ENCODE measurements at regions not wholly inside any gene's neighbourhood (a gene's known extent, or its start where the extent isn't known, plus 50 kb on each side); places are given as distances from the start of the nearest gene placed in this dataset.

DNA sequence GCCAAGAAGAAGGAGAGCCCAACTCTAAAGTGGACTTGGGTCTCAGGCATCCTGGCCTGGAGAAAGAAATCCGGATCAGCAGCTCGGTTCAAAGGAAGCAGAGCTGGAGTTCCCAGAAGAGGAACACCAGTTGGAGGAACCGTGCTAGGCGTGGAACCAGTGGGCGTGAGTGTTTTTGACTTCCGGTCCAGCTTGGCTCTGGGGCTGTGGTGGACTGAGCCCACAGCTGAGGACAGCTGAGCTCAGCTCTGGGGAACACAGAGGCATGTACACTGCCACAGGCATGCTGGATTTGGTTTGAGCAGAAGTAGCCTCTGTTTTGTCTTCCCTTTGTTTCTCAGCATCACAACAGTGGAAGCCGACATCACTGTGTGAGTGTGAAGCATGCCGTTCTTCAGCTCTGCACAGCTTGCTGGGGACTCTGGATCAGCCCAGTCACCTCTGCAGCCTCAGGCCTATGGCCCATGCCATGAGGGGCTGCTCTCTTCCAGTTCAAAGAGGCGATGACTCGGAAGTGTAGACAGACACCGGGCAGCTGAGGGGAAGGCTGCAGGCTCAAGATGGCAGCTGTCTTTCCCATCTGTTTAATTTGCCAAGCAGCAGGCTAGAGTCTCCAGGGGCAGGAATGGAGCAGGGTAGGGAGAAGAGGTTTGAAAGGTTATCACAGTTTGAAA, 185.8 kb upstream of the UBE3A start:
- no peak for TF ChIP-seq CTCF (IDR thresholded peaks at IDR 0.05; ENCODE audit: borderline replicate concordance, insufficient read depth, low read depth, low read length)
- H3K4me3 ChIP-seq (ENCODE audit: low read depth, low read length), result no peak overlapping the region

DNA sequence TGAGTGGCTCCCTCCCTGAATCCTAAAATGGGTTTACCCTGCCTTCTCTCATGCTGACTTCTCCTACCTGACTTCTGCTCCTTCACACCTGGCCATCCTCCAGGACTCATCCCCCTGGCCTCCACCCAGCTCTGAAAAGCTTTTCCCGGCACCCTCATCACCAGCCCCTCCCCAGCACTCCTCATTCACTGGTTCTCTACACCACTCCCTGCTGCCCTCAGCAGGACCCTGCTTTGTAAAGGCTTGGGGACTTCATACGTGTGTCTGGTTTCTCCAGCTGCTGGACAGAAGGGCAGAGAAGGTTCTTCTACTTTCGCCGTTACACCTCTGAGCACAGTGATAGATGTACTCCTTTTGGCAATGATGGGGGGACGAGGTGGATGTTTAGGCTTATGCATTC, 184.9 kb upstream of the UBE3A start:
- no peak for TF ChIP-seq CTCF (IDR thresholded peaks at IDR 0.05; ENCODE audit: borderline replicate concordance, insufficient read depth, low read depth, low read length)
- no peak overlapping the region for H3K4me3 ChIP-seq (ENCODE audit: low read depth, low read length)

- TF ChIP-seq CTCF (IDR thresholded peaks at IDR 0.05; ENCODE audit: borderline replicate concordance, insufficient read depth, low read depth, low read length), result no peak
Observed at GRCh38 chr15:25620466-25620865, 181.6 kb upstream of the UBE3A start.

GRCh38 chr15:25619761-25620160, 180.9 kb upstream of the UBE3A start:
- TF ChIP-seq CTCF (IDR thresholded peaks at IDR 0.05; ENCODE audit: borderline replicate concordance, insufficient read depth, low read depth, low read length), result no peak
- no peak overlapping the region for H3K4me3 ChIP-seq (ENCODE audit: low read depth, low read length)

More at GRCh38 chr15:25620466-25620865, 181.6 kb upstream of the UBE3A start:
- H3K4me3 ChIP-seq (ENCODE audit: low read depth, low read length), result no peak overlapping the region

DNA sequence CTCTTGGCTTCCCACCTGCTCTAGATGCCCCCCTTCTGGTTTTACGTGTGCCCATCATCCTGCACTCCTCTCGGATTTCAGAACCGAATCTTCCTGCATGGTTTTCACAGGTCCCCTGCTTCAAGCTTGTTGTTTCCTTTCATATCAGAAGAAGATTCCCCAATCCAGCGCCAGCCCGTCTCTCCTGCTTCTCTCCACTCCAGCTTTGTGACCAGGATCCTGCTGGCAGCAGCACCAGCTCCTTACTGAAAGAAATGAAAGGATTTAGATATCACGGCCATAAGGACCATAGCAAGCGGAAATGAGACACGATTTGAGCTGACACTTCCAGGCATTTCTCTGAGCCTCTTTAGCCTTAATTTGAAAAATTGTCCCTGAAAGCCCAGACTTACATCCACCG, 180.3 kb upstream of the UBE3A start:
- TF ChIP-seq CTCF (IDR thresholded peaks at IDR 0.05; ENCODE audit: borderline replicate concordance, insufficient read depth, low read depth, low read length), result no peak

DNA sequence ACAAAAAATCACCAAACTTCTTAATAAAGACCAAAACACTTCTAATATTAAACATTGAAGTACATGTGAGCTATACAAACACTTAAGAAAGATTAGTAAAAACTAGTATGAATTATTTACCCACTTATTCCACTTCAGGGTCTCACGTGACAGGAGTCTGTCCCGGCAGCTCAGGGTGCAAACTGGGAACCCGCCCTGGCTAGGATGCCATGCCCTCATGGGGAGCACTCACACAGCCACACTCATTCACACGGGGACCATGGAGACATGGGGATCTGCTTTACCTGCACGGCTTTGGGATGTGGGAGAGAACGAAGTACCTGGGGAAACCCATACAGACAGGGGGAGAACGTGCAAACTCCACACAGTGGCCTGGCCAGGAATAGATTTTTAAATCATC, 179.3 kb upstream of the UBE3A start:
- TF ChIP-seq CTCF (IDR thresholded peaks at IDR 0.05; ENCODE audit: borderline replicate concordance, insufficient read depth, low read depth, low read length), result no peak
- H3K4me3 ChIP-seq (ENCODE audit: low read depth, low read length), result no peak overlapping the region

More for the DNA sequence above, 180.3 kb upstream of the UBE3A start:
- H3K4me3 ChIP-seq (ENCODE audit: low read depth, low read length), result no peak overlapping the region

DNA sequence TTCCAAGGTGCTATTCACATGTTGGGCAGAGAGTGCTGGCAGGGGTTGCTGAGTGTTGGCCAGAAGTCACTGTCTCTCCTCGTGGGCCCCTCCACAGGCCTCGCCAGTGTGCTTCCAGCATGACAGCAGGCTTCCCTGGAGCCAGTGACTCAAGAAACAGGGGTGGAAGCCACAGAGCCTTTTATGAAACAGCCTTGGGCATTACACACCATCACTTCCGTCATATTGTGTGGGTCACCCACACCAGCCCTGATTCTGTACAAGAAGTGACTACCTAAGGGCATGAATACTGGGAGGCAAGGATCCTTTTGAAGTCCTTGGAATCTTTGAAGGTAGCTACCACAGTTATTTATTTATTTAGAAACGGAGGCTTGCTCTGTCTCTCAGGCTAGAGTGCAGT, 177.6 kb upstream of the UBE3A start:
- no peak overlapping the region for H3K4me3 ChIP-seq (ENCODE audit: low read depth, low read length)
- TF ChIP-seq CTCF (IDR thresholded peaks at IDR 0.05; ENCODE audit: borderline replicate concordance, insufficient read depth, low read depth, low read length), result no peak

All from GM12875 (cell line).